ENCODE measurements at regions not wholly inside any gene's neighbourhood (a gene's known extent, or its start where the extent isn't known, plus 50 kb on each side); places are given as distances from the start of the nearest gene placed in this dataset.

GRCh38 chr2:128537646-128538045 is 219.0 kb upstream of the HS6ST1 start:
- no peak for DNase-seq

- DNase-seq: no peak
Measured at GRCh38 chr2:128538396-128538795, 219.7 kb upstream of the HS6ST1 start.

DNA sequence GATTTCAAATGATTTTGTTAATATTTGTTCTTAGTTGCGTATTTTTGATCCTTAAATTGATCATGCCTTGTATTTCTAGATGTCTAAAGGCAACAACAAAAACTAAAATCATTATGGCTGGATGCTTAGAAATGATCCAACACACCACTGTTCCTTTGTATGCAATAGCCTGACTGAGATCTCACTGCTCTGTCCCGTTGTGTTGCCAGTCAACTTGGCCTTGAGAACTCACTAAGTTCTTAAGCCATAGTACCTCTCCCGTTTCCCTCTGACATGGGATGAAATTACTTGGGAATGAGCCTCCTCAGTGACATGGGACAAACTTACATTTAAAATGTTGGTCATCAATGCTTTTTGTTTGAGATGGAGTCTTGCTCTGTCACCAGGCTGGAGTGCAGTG is 222.0 kb upstream of the HS6ST1 start:
- DNase-seq: no peak

DNA sequence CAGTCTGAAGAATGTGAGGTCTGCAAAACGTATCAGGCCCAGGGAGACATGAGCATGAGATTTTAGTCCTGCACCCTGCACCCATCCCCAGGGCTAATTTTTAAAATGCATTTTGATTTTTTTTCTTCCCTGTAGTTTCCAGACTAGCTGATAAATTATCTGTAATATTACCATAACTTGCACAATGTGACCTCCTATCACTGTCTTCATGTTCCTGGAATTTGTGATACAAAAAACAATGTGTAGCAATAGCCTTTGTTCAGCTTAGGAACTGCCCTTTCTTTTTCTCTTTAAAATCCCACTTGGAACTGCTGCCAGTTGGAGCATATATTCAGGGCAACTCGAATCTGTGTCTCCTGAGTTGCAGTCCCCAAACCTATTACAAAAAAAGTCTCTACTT is 222.8 kb upstream of the HS6ST1 start:
- DNase-seq: no peak

- no peak for DNase-seq
Measured at GRCh38 chr2:128543036-128543435, 224.4 kb upstream of the HS6ST1 start.

DNA sequence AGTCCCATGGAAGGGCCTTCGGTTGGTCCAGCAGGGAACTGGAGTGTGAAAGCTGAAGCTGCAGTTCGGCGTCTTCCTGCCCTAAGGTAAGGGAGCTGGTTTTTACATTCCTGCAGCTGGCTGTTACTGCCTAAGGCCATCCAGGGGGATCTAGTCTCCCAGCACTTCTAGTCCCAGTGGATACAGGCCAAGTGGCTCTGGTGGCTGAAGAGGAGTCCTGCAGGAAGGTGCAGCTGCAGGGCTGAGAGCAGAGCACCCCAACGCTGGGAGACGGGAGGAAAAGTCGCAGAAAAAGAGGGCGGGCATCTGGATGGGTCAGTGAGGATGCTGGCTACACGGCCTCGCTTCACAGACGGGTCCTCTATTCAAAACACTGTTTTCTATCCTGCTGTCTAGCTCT is 225.0 kb upstream of the HS6ST1 start:
- DNase-seq: no peak

DNA sequence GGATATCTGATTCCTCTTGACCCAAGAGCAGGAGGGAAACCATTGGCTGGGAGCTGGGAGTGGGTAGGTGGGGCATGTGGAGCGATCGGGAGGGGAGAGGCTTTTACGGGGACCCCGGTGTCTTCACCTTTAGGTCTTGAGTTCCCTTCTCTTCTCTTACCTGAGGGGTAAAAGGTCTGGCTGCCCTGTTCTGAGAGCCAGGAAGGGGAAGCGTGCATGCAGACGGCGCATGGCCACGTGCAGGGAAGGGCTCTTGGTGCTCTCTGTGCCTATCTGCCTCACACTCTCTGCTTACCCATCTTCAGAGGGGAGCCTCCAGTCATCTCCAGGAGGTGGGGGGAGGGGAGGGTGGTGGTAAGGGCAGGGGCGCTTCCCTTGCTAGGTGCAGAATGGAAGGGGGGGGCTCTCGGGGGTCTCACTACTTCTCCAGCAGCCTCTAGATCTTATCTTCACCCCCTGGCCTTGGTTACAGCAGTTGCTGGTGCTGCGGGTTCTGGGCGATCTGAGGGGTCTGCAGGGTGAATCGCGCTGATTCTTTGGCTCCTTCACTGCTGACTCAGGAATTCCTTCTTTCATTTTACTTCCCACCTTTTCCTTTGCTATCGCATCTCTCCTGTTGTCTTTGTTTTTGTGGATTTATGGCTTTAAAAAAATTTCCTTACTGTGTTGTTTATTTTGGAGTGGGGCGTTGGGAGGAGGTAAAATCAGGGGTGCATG is 225.8 kb upstream of the HS6ST1 start:
- no peak for DNase-seq

GRCh38 chr2:128545085-128545484 is 226.4 kb upstream of the HS6ST1 start:
- no peak for DNase-seq

DNA sequence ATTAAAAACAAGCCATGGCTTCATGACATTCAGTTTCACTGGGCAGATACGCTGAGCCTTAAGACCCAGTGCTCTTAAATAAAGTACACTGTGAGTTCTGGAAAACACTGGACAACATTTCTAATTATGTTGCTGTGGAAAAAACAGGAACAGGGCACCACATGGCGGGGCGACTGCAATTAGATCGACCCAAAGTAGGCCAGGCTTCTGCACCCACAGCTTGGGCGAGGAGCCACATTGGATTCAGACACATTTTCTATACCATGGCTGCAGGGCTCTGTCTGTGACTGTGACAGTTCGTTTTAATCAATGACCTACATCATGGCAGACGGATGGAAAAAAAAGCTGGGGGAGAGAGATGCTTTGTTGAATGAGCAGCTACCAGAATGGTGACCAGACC is 227.2 kb upstream of the HS6ST1 start:
- DNase-seq: no peak

- DNase-seq: no peak
Measured at GRCh38 chr2:128547667-128548066, 229.0 kb upstream of the HS6ST1 start.

GRCh38 chr2:128548461-128548891 is 229.8 kb upstream of the HS6ST1 start:
- no peak for DNase-seq

DNA sequence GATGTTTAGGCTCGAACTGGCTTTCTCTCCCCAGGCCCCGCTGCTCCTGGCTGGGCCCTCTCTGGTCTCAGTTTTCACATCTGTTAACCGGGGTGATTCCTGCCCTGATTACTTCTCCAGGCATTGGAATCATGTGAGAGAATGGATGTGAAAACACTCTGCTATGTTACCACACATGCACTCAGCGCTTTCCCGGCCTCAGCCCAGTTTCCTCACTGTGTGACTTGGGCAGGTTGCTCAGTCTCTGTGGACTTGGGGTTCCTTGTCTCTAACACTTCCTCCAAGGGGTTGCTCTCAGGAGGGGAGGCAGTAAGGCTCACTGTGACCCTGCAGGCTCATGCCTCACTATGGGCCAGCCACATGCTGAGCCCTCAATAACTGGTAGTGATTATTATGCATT is 230.4 kb upstream of the HS6ST1 start:
- no peak for DNase-seq

- DNase-seq: no peak
Measured at GRCh38 chr2:128549646-128550260, 231.1 kb upstream of the HS6ST1 start.

DNA sequence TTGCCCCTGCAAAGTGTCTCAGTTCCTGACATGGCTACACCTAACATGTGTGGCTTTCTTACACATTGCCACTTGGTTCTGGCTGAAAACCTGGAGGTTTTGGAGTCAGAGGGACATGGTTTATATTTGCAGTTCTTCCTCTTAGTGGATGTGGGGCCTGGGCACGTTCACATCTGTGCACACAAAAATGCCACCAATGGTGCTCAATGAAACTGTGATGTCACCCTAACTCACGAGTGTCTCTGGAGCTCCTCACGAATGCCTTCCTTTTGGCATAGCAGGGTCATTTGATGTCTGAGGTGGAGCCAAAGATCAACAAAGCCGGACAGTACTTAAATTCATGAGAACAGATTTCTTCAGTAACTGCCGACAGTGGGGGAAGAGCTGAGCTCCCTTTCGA is 231.7 kb upstream of the HS6ST1 start:
- DNase-seq: no peak

DNA sequence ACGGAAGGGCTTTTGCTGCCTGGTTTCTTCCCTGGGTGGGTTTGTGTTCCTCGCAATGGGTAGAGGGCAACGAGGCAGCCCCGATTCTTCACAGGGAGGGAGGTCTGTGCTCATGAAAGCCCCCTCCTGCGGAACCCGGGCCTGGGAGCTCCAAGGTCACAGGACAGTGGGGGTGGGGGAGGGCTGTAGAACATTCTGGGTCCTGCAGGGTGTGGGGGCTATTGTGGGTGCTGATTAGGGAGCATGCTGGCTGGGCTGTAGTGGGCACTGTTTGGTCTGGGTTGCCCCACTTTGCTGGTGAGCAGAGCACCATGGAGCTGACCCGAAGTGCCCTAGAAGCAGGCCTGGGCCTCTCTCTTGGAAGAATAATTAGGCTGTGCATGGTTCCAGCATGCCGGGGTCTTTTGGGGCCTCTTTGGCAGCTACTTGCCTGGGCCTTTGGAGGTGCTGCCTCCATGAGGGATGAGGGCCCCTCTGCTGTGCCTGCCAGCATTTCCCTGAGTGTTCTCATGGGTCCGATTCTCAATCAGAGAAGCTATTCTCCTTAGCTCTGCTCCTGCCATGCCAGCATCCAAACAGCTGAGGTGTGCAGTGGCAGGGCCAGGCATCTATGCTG is 232.2 kb upstream of the HS6ST1 start:
- no peak for DNase-seq

- no peak for DNase-seq
Measured at GRCh38 chr2:128551435-128551834, 232.8 kb upstream of the HS6ST1 start.

DNA sequence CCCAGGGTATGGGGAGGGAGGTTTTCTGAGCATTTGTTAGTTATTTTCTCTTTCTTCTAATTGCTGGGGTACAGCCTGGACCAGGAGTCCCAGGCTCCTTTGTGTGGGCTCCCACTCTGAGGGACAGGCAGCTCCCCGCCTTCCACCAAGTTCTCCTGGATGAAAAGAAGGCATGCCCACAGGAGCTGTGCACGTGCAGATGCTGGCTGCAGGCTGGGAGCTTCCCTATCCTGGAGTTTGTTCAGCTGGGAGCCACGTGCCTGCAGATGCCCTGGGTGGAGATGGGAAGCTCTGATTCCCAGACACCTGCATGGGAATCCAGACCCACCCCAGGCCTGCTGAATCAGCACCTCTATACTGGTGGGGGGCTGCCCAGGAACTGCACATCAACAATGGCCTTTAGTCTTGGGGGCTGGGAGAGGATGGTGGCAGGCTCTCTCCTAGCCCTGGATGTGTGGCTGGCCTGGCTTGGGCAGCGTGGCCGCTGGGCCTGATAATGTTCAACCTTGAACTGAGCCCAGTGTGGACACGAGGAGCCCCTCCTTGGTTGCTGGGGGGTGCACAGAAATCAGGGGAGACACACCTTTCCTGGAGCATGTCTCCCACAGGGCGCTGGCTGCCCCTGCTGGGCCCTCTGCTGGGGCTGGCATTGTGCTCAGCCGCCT is 233.6 kb upstream of the HS6ST1 start:
- no peak for DNase-seq

GRCh38 chr2:128552806-128553551 is 234.3 kb upstream of the HS6ST1 start:
- DNase-seq: no peak

DNA sequence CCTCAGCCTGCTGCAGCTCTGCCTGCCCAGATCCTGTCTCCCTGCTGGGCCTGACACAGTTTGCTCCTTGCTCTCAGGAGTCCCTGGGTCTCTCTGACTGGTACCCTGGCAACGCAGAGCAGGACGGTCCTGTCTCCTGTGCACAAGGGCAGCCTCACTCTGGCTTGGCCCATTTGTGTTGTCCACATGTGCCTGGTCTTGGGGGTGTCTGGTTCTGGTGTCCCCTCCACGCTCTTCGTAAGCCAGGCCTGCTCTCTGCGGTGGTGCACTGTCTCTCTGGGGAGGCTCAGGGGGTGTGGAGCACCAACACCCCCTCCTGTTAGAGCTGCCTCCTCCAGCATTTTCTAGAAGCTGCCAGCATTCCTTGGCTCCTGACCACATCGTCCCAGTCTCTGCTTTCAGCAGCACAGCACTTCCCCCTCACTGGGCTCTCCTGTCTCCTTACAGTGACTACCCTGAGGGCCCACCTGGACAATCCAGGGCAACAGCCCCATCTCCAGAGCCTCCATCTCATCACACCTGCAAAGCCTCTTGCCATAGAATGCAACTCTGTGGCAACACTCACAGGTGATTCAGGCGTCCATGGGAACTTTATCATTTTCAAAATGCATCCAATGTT is 235.6 kb upstream of the HS6ST1 start:
- DNase-seq: no peak

- DNase-seq: no peak
Measured at GRCh38 chr2:128555433-128555832, 236.8 kb upstream of the HS6ST1 start.

DNA sequence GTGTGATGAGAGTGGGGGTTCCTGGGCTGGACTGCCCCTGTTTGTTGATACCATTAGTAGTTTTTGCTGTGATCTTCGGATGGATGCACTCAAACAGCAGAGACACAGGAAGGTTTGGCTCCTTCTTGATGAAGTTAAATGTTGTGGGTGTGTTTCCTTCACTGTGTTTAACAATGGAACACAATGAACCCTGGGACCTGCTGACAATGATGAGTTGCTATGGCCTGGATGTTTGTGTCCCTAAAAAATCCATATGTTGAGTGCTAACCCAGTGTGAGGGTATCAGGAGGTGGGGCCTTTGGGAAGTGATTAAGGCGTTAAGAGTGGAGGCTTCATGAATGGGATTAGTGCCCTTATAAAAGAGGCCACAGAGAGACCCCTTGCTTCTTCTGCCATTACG is 237.4 kb upstream of the HS6ST1 start:
- DNase-seq: no peak

- no peak for DNase-seq
Measured at GRCh38 chr2:128556633-128557032, 238.0 kb upstream of the HS6ST1 start.

- no peak for DNase-seq
Measured at GRCh38 chr2:128557069-128557468, 238.4 kb upstream of the HS6ST1 start.
